Left renal cortex interstitium (tissue), 4 donors: ENCODE measurements at regions not wholly inside any gene's neighbourhood (a gene's known extent, or its start where the extent isn't known, plus 50 kb on each side); places are given as distances from the start of the nearest gene placed in this dataset.

Experiments used
- DNase-seq, 4 donors: peaks; one replicate each; pipeline ENCODE4 v3.0.0-alpha.2; 2013; ENCODE audit warnings: low read depth in 4 of 4, low spot score in 2 of 4, missing footprints in 1 of 4

- no peak for DNase-seq
These were observed 73.1 kb upstream of the MYL2 start for GRCh38 chr12:110993434-110993833.

GRCh38 chr12:110992909-110993308 lies 72.5 kb upstream of the MYL2 start:
- no peak for DNase-seq

GRCh38 chr12:110983811-110984210 lies 63.4 kb upstream of the MYL2 start:
- DNase-seq = no peak

GRCh38 chr12:110972866-110973265 lies 52.5 kb upstream of the MYL2 start:
- no peak for DNase-seq

- no peak for DNase-seq
These were observed 51.6 kb upstream of the MYL2 start for GRCh38 chr12:110971936-110972335.

- no peak for DNase-seq
These were observed 51.0 kb upstream of the MYL2 start for GRCh38 chr12:110971189-110971920.
